ELF-1 (cell line): ENCODE measurements at regions not wholly inside any gene's neighbourhood (a gene's known extent, or its start where the extent isn't known, plus 50 kb on each side); places are given as distances from the start of the nearest gene placed in this dataset.
A peak's percentile ranks its signal among the peaks of the same experiment; 100 is the strongest.
"Not testable (repeated sequence)": the region's sequence is repeated elsewhere in the genome, so short reads cannot be mapped to it uniquely, and the experiment has no call there.

ENCODE experiments used
- DNase-seq: peaks from one replicate; pipeline ENCODE4 v3.0.0-alpha.2; 2016; ENCODE audit warnings: low read depth, low spot score

DNA sequence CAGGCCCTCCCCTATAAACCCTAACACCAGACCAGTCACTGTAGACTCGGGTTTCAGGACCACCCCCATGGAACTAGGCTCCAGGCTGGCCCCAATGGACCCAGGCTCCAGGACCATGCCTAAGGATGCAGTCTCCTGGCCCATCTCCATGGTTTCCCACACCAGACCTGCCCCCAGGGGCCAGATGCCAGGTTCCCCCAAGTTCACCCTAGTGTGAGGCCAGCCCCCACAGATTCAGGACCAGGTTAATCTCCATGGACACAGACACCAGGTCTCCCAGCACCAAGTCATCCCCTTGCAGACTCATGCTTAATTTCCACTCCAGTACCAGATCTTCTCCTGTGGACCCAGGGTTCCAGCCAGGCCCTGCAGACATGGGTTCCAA is 103.8 kb upstream of the LANCL2 start:
- no peak for DNase-seq

DNA sequence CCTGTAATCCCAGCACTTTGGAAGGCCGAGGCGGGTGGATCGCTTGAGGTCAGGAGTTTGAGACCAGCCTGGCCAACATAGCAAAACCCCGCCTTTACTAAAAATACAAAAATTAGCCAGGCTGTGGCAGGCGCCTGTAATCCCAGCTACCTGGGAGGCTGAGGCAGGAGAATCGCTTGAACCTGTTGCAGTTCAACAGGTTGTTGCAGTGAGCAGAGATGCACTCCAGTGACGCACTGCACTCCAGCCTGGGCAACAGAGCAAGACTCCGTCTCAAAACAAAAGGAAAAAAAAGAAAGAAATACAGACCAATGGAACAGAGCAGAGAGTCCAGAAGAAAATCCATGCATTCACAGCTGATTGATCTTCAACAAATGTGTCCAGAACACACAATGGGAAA is 99.8 kb upstream of the LANCL2 start:
- DNase-seq: not testable (repeated sequence)

DNA sequence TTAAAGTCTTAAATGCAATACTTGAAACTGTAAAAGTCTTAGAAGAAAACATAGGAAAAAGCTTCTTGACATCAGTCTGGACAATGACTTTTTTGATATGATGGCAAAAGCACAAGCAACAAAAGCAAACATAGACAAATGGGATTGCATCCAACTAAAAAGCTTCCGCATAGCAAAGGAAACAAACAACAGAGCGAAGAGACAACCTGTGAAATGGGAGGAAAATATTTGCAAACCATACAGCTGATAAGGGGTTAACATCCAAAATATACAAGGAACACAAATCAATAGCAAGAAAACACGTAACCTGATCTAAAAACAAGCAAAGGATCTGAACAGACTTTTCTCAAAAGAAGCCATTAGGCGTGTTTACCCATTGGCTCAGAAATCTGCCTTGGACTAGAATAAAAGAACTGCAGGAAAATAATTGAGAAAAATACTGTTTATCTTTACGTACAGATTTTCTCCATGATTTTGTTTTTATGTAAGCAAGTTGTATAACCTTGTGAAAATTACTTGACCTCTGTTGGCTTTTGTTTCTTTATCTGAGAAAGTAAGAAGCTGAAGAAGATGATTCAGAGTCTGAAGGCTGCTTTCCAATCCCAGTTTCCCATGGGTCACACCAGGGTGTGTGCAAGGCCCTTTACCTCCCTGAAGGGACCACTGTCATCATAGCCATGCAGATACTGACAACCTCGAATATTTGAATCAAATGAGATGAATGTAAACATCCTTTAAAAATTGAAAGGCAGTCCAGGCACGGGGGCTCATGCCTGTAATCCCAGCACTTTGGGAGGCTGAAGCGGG is 99.1 kb upstream of the LANCL2 start:
- no peak for DNase-seq

DNA sequence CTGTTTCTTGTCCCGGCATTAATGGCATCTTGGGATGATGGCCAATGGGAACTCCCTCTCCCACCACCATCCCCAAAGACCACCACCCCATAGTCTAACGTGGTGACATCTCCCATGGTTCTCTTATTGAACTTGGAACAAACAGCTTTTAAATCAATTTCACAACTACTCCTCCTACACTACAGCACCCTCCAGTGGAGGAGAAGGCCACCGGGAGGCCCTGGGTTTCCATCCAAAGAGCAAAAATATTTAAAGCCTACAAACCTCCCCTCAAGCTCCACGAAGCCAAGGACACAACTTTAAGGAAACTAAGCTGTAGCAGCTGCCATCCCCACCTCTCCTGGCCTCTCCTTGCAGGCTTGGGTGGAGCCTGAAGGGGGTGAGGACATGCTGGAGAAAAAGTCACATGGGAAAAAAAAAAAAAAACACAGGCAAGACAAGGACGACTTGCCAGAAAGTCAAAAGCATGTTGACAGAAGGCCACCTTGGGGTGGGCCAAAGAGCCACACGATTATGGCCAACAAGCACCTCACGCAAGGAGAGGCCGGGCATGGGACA is 94.0 kb upstream of the LANCL2 start:
- no peak for DNase-seq

DNA sequence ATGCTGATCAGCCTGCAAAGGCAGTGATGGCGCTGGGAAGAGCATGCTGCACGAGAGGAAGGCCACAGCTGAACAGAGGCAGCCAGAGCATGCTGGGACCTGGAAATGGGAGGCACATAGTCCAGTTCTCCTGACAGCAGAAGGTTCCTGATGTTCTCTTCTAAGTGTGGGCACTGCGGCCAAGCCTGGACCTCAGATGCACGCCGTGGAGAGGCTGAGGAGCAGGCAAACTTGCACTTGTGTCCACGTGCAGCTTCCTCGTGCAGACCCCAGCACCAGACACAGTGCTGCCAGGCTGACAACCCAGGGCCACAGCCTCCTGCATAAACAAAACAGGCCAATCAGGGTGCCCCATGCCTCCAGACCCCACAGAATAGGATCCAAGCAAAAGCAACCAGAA is 93.5 kb upstream of the LANCL2 start:
- no peak for DNase-seq

DNA sequence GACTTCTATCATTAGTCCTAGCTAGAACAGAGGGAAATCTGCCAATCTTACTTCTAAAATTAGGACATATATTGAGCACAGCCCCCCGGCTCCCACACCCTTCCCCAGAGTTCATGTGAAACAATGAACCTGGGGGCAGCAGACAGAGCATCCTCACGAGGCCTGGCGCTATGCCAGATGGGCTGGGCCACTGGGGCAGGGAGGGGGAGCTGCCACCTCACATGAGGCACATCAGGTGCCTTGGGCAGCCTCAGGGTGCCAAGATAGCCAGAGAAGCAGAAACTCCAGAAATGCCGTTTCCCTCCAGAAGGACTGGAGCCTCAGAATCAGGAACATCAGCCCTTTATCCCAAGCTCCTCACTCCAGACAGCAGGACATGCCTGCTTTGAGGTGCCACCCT is 92.8 kb upstream of the LANCL2 start:
- no peak for DNase-seq

DNA sequence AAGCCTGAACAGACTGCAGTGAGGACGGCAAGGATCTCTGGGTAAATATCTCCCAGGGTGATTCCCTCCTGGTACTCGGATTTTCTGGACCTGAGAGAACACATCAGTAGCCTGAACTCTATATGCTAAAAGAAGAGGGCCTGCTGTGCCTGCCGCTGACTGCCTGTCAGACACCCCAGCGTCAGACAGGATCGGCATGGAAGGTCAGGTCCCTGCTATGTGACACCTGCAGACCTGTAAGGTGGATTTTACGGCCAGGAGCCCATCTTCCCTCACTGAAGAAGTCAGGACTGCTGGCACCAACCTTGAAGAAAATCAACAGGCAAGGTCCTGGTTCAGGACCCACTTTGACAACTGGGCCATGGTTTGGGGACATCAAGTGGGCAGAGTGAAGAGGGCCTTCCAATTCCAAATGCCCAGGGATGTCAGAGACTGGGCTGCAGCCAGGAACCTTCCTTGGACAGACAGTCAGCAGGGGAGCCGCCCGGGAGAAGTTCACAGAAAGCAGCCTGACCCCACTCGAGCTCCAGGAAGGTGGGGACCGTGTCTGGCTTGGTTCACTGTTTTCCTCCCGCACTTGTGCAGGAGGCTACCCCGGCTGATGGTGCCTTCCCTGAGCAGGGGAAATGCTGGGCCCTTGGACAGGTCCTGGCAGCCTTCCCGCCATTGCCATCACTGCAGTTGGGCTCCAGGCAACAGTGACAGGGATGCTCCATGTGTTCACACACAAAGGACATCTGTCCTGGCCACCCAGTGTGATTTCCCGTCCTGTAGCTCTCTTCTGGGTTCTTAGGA is 91.8 kb upstream of the LANCL2 start:
- DNase-seq: no peak

DNA sequence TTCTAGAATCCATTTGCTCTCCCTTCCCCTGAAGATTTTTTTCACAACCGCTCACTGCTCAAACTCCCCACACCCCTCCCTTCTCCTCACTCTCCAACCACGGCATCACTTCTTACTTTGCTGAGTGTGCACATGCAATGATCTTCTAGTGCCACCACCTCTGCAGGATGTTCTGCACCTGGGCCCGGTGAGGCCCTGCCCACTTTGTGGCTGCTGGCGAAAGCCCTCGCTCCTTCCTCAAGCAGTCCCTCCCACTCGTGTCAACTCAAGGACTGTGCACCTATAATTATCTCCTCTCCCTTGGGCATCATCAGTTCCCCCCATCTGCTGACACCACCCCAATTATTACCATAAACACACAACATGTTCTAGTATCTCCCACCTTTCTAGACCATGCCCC is 91.0 kb upstream of the LANCL2 start:
- DNase-seq: no peak

DNA sequence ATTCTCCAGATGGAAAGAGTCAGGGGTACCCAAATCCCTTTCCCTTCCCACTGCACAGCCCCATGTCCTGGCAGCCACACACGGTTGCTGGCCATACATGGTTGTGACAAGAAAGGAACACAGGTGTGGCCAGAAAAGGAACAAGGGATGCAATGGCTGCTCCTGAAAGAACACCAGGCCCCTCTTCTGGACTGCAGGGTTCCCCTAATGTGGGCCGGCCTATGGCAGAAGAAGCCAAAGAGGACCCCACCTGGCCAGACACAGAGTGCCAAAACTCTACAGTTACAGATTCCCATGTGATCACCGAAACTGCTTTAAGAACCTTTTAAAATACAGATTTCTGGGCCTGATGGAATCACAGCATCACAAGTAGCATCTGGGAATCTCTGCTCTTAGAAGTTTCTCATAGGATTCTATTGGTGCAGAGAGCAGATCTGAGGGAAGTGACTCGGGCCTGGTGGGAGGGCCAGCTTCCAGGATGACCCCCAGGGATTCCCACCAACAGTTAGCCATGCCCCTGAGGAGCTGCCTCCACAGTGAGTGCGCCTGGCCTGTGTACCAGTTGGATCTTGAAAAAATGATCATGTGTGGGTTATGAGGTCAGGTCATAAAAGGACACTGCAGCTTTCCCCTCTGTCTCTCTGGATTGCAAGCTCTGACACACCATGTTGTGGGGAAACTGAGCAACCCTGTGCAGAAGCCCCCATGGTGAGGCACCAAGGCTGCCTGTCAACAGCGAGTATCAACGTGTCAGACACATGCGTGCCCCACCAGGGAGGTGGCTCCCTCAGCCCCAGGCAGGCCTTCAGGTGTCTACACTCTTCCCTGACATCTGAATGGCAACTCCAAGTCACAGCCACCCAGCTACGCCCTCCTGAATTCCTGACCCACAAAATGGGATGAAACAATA is 89.6 kb upstream of the LANCL2 start:
- no peak for DNase-seq

DNA sequence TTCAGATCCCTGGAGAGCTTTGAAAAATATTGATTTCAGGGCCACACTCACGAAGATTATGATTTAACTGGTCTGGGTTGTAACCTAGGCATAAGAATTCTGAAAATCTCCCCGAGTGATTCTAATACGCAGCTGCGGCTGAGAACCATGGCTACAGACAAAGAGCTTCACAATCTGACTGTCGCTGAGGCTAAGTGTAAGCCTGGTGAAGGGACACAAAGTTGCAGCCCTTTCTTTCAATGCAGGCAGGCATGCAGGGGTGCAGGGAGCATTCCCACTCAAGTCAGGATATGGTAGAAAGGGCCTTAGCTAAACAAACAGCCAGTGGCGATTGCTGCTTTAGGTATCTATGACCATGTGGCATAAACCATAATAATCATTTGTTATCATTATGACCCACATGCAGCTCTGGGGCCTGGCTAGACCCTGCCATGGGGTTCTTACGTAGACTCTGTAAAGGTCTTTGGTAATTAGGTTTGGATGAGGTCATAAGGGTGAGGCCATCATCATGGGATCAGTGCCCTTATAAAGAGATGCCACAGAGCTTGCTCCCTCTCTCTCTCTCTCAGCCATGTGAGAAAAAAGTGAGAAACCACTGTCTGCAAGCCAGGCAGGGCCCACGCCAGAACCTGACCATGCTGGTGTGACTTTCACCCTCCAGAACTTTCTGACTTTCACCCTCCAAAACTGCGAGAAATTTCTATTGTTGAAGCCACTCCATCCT is 88.4 kb upstream of the LANCL2 start:
- no peak for DNase-seq

DNA sequence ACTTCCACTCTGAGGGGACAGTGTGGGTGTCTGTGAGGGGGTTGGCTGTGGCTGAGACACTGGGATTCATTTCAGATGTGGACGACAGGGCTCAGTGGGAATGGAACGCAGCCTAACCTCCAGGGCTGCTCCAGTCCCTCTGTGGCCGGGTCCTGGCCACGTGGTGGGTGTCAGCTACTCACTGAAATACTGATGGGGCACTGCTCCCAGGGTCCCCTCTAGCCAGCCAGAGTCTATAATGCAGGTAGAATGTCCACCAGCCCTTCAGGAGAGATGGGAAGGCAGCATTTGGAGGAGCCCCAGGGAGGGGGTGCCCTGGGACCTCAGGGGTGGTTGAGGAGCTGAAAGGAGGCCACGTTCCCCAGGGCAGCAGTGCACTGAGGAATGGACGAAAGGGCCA is 87.2 kb upstream of the LANCL2 start:
- no peak for DNase-seq

DNA sequence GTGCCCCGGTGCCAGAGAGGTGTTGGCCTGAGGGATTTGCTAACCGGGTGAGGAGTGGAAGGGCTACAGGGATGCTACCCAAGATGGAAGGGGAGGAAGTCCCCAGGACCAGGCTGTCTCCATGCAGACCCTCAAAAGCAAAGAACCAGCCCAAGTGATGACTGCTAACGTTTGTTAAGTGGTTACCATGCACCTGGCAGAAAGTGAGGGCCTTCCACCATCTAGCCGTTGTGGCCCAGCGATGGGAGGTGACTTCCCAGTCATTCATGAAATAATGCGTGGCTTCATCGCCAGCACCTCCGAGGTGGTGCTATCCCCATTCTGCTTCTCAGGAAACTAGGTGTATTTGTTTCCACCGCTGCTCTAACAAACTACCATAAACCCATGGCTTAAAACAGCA is 86.8 kb upstream of the LANCL2 start:
- no peak for DNase-seq

DNA sequence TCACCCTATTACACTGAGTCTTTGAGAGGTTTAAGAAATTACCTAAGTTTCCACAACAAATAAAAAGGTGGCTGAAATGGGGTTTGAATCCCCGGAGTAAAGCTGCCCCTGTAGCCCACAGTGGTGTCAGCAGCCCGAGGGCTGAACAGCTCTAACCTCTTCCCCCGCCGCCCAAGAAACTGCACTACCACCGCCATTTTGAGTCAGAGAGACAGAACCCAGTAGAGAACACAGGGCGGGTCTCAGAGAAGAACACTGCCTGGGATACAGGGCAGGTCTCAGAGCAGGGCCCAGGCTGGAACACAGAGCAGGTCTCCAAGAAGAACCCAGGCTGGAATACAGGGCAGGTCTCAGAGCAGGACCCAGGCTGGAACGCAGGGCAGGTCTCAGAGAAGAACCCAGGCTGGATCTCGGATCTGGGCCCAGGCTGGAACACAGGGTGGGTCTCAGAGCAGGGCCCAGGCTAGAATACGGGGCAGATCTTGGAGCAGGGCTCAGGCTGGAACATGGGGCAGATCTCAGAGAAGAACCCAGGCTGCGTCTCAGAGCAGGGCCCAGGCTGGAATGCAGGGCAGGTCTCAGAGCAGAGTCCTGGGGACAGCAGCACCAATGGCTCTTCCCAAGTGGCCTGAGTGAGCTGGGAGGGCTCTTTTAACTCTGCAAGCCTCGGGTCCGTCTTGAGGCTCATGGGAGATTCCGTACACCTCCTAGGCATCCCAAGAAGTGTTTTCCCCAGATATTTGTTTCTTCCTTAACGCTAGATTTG is 85.9 kb upstream of the LANCL2 start:
- DNase-seq: no peak

DNA sequence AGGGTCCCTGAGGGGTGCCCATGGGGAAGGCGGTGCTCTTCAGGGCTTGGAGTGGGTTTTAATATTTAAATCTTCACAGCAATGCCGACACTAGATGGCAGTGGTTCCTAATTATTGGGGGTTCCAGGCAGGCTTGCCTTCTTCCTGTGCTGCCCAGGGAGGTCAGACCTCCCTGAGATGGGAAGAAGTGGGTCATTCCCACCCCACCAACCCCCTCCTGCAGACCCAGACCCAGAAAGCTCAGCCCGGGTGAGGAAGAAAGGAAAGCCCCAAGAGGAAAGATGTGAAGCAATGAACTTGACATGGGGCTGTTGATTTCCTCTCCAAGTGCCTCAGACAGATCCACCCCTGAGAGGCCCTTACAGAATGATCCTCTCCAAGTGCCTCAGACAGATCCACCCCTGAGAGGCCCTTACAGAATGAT is 85.1 kb upstream of the LANCL2 start:
- peak; percentile 84 for DNase-seq

DNA sequence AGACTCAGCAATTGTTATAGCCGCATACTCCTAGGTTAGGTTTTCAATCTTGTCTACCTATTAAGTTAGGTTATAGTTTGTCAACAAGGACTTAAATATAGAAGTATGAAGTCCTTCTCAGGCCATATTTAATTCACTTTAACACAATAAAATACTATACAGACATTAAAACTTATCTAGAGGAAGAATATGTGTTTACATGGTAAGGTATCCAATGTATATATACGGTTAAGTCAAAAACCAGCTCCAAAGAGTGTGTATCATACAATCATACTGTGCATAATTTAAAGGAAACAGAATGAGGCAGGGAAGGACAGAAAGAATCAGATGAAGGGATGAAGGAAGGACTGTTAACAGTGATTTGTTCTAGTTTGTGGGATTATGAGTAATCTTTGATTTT is 79.5 kb upstream of the LANCL2 start:
- no peak for DNase-seq

DNA sequence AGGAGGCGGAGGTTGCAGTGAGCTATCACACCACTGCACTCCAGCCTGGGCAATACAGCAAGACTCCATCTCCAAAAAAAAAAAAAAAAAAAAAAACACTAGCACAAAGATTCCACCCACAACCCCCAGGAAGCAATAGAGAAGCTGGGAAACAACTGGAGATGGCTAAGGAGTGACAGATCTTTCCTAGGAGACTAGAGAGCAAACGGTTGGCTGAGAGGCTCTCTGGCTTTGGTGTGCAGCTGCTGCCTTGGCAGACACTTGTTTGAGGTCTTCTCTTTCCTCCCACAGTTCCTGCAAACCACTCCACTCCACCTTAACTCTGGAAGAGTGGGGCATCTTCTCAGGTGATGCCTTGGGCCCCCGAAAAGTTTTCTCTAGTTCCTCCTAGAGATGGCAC is 78.5 kb upstream of the LANCL2 start:
- no peak for DNase-seq

DNA sequence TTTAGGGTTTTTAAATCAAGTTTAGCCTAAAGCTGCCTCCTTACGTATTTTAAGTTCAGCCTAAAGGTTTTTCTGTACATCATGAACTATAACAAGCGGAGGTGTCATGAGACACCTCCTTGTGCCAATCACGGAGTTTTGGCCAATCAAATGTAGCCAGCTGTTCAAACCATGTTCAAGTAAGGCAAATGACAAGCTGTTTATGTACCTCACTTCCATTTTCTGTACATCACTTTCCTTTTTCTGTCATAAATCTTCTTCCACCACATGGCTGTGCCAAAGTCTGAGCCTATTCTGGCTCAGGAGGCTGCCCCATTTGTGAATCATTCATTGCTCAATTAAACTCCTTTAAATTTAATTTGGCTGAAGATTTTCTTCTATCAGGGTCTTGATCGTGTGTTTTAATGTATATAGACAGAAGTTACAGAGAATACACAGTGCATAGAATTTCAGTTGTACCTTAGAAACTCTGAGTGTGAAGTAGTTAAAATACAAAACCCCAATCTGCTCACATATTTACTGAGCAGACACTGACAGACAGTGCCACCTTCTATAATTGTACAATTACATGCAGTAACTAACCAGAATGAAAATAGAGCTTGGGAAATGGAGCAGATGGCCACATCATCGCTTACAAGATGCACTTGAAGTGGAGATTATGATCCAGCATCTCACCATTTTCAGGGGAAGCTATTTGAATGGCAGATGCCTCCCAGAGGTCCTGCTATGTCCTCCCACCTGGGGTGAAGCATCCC is 76.9 kb upstream of the LANCL2 start:
- DNase-seq: no peak

DNA sequence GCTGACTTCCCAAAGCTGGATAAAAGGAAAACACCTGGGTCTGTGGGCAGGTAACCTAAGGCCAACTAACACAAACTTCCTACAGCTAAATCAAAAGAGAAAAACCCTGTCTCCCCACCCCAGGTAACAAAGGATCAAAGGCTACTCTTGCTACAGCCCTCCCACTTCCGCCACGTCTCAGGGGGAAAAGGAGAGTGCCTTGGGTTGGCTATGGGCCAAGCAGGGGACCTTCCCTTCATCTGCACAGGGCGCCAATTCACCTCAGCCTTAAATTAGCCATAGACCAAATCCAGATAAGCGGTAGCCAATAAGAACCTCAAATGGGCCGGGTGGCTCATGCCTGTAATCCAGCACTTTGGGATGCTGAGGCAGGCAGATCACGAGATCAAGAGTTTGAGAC is 69.1 kb upstream of the LANCL2 start:
- DNase-seq: peak; percentile 54

DNA sequence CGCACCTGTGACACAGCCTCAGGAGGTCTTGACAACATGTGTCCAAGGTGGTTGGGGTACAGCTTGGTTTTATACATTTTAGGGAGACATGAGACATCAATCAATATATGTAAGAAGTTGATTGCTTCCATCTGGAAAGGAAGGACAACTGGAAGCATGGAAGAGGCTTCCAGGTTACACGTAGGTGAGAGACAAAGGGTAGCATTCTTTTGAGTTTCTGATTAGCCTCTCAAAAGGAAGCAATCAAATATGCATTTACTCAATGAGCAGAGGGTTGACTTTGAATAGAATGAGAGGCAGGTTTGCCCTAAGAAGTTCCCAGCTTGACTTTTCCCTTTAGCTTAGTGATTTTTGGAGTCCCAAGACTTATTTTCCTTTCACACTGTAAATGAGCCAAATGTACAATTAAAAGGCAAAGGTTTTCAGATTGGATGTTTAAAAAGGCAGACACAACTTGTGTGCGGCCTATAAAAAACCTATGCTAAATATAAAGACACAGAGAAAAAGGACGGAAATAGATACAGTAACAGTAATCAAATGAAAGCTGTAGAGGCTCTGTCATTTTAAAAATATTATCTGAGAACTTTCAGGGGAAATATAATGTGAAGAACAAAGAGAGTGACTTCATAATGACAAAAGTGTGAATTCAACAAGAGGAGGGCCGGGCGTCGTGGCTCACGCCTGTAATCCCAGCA is 65.7 kb upstream of the LANCL2 start:
- no peak for DNase-seq
